GM12878 (cell line): ENCODE measurements at regions not wholly inside any gene's neighbourhood (a gene's known extent, or its start where the extent isn't known, plus 50 kb on each side); places are given as distances from the start of the nearest gene placed in this dataset.

Source experiments
- ATAC-seq: fragments of 200-7000 bp; cut with Tn5 transposase; 3 replicates; pipeline ENCODE4 v1.9.1; 2020; ENCODE audit warnings: mild to moderate bottlenecking, moderate library complexity
- BruUV-seq: library from RNA; stranded (reverse); fragments of 400-500 nt; replicated peaks from 2 replicates; lab custom pipeline; 2021; lab: Mats Ljungman, UMichigan
- CTCF ChIA-PET: fragments of 300-600 bp; sonication (Branson Sonifier 250); formaldehyde crosslinking; extraction: SDS; loops from one replicate; lab custom pipeline; 2021; ENCODE audit warnings: inconsistent platforms; lab: Yijun Ruan, JAX
- POLR2A ChIA-PET: fragments of 350-600 bp; formaldehyde crosslinking; extraction: SDS; loops from one replicate; lab custom pipeline; 2021; ENCODE audit warnings: inconsistent platforms; lab: Charles Lee
- RAD21 ChIA-PET: fragments of 300-600 bp; sonication (Branson Sonifier 250); formaldehyde crosslinking; loops from one replicate; lab custom pipeline; 2023; ENCODE audit warnings: antibody characterized with exemption; ENCODE audit not compliant: unreplicated experiment; lab: Charles Lee
- SMC1A ChIA-PET: fragments of 300-600 bp; sonication (Branson Sonifier 250); formaldehyde crosslinking; loops from one replicate; lab custom pipeline; 2023; ENCODE audit not compliant: unreplicated experiment, uncharacterized antibody; lab: Charles Lee
- DNase-seq: peaks from one replicate; pipeline ENCODE4 v3.0.0-alpha.2; 2011; ENCODE audit warnings: low read depth, low spot score
- FAIRE-seq: peaks from 3 replicates; lab custom pipeline; 2011; peaks lifted over from hg19 to GRCh38; lab: Jason Lieb, UNC
- H2AFZ ChIP-seq: 2 replicates; pipeline ENCODE4 v1.6.0; 2011; ENCODE audit warnings: low read depth, low read length, control low read depth; ENCODE audit not compliant: control insufficient read depth
- H3K27ac ChIP-seq: 2 replicates; pipeline ENCODE4 v1.5.1; 2011; ENCODE audit warnings: control low read depth; ENCODE audit not compliant: control insufficient read depth, insufficient read depth
- H3K27me3 ChIP-seq, 2 experiments: replicated peaks in 1 of 2; 2 replicates each; pipeline versions ENCODE4 v1.6.0 to v1.6.1; 2011; ENCODE audit warnings: low read length in 1 of 2; ENCODE audit not compliant: control insufficient read depth in 2 of 2, insufficient read depth in 2 of 2
- H3K36me3 ChIP-seq, 2 experiments: 2 replicates each; pipeline ENCODE4 v1.5.1; 2011; ENCODE audit warnings: low read length in 1 of 2; ENCODE audit not compliant: control insufficient read depth in 2 of 2, insufficient read depth in 2 of 2
- H3K4me1 ChIP-seq: 2 replicates; pipeline ENCODE4 v1.6.1; 2011; ENCODE audit warnings: mild to moderate bottlenecking, low read length, moderate library complexity, mixed read lengths; ENCODE audit not compliant: control insufficient read depth, insufficient read depth
- H3K4me2 ChIP-seq: 2 replicates; pipeline ENCODE4 v1.6.0; 2011; ENCODE audit warnings: control low read depth; ENCODE audit not compliant: control insufficient read depth, insufficient read depth
- H3K4me3 ChIP-seq: fragments of 200-600 bp; sonication (generic); 2 replicates; pipeline ENCODE4 v1.5.1; 2016
- H3K79me2 ChIP-seq: 2 replicates; pipeline ENCODE4 v1.6.0; 2011; ENCODE audit warnings: low read length; ENCODE audit not compliant: control insufficient read depth, insufficient read depth
- H3K9ac ChIP-seq: 2 replicates; pipeline ENCODE4 v1.8.0; 2011; ENCODE audit warnings: low read length, control low read depth, mixed read lengths; ENCODE audit not compliant: control insufficient read depth, insufficient read depth
- H3K9me3 ChIP-seq: replicated peaks from 3 replicates; pipeline ENCODE4 v1.5.1; 2011; ENCODE audit warnings: mild to moderate bottlenecking, low read length; ENCODE audit not compliant: control insufficient read depth, insufficient read depth
- H4K20me1 ChIP-seq: 2 replicates; pipeline ENCODE4 v1.6.0; 2011; ENCODE audit not compliant: control insufficient read depth, insufficient read depth
- ATF2 ChIP-seq: IDR thresholded peaks from 2 replicates; pipeline ENCODE4 v1.6.1; 2012; ENCODE audit warnings: low read length, inconsistent platforms
- ATF3 ChIP-seq: IDR thresholded peaks from 2 replicates; pipeline ENCODE4 v1.6.1; 2011; ENCODE audit warnings: low read depth, mild to moderate bottlenecking, low read length, moderate library complexity, borderline replicate concordance; ENCODE audit errors: extremely low read depth
- ATF7 ChIP-seq: fragments of 450-650 bp; IDR thresholded peaks from 2 replicates; pipeline ENCODE4 v1.6.1; 2016; ENCODE audit warnings: low read depth, mild to moderate bottlenecking
- CBX3 ChIP-seq: fragments of 200-600 bp; sonication (generic); IDR thresholded peaks from 2 replicates; pipeline ENCODE4 v1.6.1; 2016; ENCODE audit warnings: low read depth, borderline replicate concordance
- CBX5 ChIP-seq: sonication (generic); IDR thresholded peaks from 2 replicates; pipeline ENCODE4 v1.6.1; 2016; ENCODE audit warnings: low read depth, moderate library complexity, mild to moderate bottlenecking, inconsistent platforms
- FOXK2 ChIP-seq: fragments of 450-650 bp; IDR thresholded peaks from 2 replicates; pipeline ENCODE4 v1.6.1; 2017; ENCODE audit warnings: mild to moderate bottlenecking, moderate library complexity
- HDAC6 ChIP-seq: fragments of 200-600 bp; sonication (generic); IDR thresholded peaks from one replicate; pipeline ENCODE4 v1.8.0; 2017; ENCODE audit warnings: antibody characterized with exemption; ENCODE audit not compliant: unreplicated experiment
- HSF1 ChIP-seq: fragments of 150-350 bp; IDR thresholded peaks from 2 replicates; pipeline ENCODE4 v1.6.1; 2014; ENCODE audit warnings: mild to moderate bottlenecking, low read depth, low read length
- KLF5 ChIP-seq: fragments of 450-650 bp; IDR thresholded peaks from 2 replicates; pipeline ENCODE4 v1.6.1; 2014; ENCODE audit warnings: mild to moderate bottlenecking; ENCODE audit not compliant: partially characterized antibody
- MTA2 ChIP-seq: fragments of 450-650 bp; IDR thresholded peaks from 2 replicates; pipeline ENCODE4 v1.6.1; 2016; ENCODE audit warnings: low read depth, mild to moderate bottlenecking, moderate library complexity
- MYB ChIP-seq: fragments of 150-350 bp; IDR thresholded peaks from 2 replicates; pipeline ENCODE4 v1.6.1; 2014; ENCODE audit warnings: mild to moderate bottlenecking, low read depth, low read length, borderline replicate concordance
- MYC ChIP-seq: IDR thresholded peaks from 2 replicates; pipeline ENCODE4 v1.6.1; 2011; ENCODE audit warnings: mild to moderate bottlenecking, low read length, moderate library complexity, inconsistent platforms; ENCODE audit not compliant: insufficient read depth, insufficient replicate concordance, insufficient read length, severe bottlenecking
- NR2F1 ChIP-seq: fragments of 450-650 bp; conservative IDR thresholded peaks from 2 replicates; pipeline ENCODE4 v1.6.1; 2017; ENCODE audit warnings: mild to moderate bottlenecking
- RFX5 ChIP-seq: IDR thresholded peaks from 2 replicates; pipeline ENCODE4 v1.6.1; 2011; ENCODE audit warnings: low read depth, low read length, improper control_type of control experiment
- RUNX3 ChIP-seq: IDR thresholded peaks from 2 replicates; pipeline ENCODE4 v1.6.1; 2012; ENCODE audit warnings: low read length, inconsistent platforms
- SMAD1 ChIP-seq: fragments of 450-650 bp; IDR thresholded peaks from 2 replicates; pipeline ENCODE4 v1.6.1; 2018; ENCODE audit warnings: mild to moderate bottlenecking, low read depth; ENCODE audit not compliant: partially characterized antibody
- SPI1 ChIP-seq: IDR thresholded peaks from 2 replicates; pipeline ENCODE4 v1.6.1; 2011; ENCODE audit warnings: low read depth, mild to moderate bottlenecking, low read length, moderate library complexity, borderline replicate concordance; ENCODE audit not compliant: insufficient read depth
- STAT1 ChIP-seq: fragments of 450-650 bp; conservative IDR thresholded peaks from 2 replicates; pipeline ENCODE4 v1.6.1; 2014; ENCODE audit warnings: antibody characterized with exemption, mild to moderate bottlenecking
- SUPT20H ChIP-seq: IDR thresholded peaks from 2 replicates; pipeline ENCODE4 v1.6.1; 2011; ENCODE audit warnings: low read depth, mild to moderate bottlenecking, low read length, moderate library complexity, borderline replicate concordance; ENCODE audit not compliant: control insufficient read depth
- WGBS: methylation state at CpG from one replicate; pipeline ENCODE4 v1.1.6; 2016; ENCODE audit warnings: low lambda C conversion rate; ENCODE audit not compliant: insufficient replicate concordance, insufficient coverage; ENCODE audit errors: missing lambda C conversion rate; 5-methylcytosine and 5-hydroxymethylcytosine counted together
- in situ Hi-C: fragments of 300-500 bp; cut with MboI; formaldehyde crosslinking; loops from 9 replicates; pipeline ENCODE4 v1.14.3; 2018; ENCODE audit warnings: mixed read lengths
- intact Hi-C: fragments of 100-400 bp; cut with micrococcal nuclease; formaldehyde crosslinking; loops from one replicate; pipeline ENCODE4 v1.14.2; 2022; ENCODE audit not compliant: unreplicated experiment

- Histone ChIP-seq H3K4me3 (no peak overlapping the region), H4K20me1 (no peaks in the 10 kb centered on the region), H3K79me2 (no peaks in the 10 kb centered on the region), H3K9ac (no peak overlapping the region), H2AFZ (no peak overlapping the region), H3K27me3 (no peaks in the 10 kb centered on the region), H3K27ac (no peak overlapping the region), H3K4me2 (no peak overlapping the region), H3K4me1 (no peaks in the 10 kb centered on the region), H3K36me3 (no peaks in the 10 kb centered on the region), H3K9me3 (no peaks in the 10 kb centered on the region)
- SMC1A ChIA-PET = interaction anchor here (1.1 to 1.2 kb wide), 3 partner anchors 27 to 253 kb away, joined by 3 to 4 read pairs (median 3); no protein-coding TSS in a partner anchor
- CTCF ChIA-PET = no interaction called here
- intact Hi-C loops = no loop called here
- TF ChIP-seq SMAD1 = no peak
- no peak for TF ChIP-seq ATF7
- no peak for TF ChIP-seq HSF1
- TF ChIP-seq SPI1 = no peak
- TF ChIP-seq MTA2 = no peak
- TF ChIP-seq RFX5 = no peak
- no peak for TF ChIP-seq ATF3
- TF ChIP-seq FOXK2 = no peak
- TF ChIP-seq KLF5 = no peak
- TF ChIP-seq CBX3 = no peak
- TF ChIP-seq NR2F1 = no peak
- TF ChIP-seq SUPT20H = no peak
- TF ChIP-seq STAT1 = no peak
- no peak for TF ChIP-seq MYB
- TF ChIP-seq MYC = no peak
- no peak for TF ChIP-seq CBX5
- TF ChIP-seq RUNX3 = no peak
- TF ChIP-seq HDAC6 = no peak
- TF ChIP-seq ATF2 = no peak
- no peak for FAIRE-seq
- DNase-seq = no peak
- no TSS peak for BruUV-seq
- WGBS = 90% methylated on average over 2 of the region's 2 CpGs
- in situ Hi-C loops = no loop called here
- POLR2A ChIA-PET = no interaction called here
- RAD21 ChIA-PET = no interaction called here
- no peak for ATAC-seq
These were observed 240.6 kb upstream of the MEF2C start for GRCh38 chr5:89123581-89123980.
